HUES6 (cell line): ENCODE measurements at regions not wholly inside any gene's neighbourhood (a gene's known extent, or its start where the extent isn't known, plus 50 kb on each side); places are given as distances from the start of the nearest gene placed in this dataset.

Experiments
- H3K27ac ChIP-seq: 2 replicates; pipeline ENCODE4 v1.7.0; 2013; ENCODE audit warnings: low read depth, mild to moderate bottlenecking, low read length, inconsistent platforms
- H3K27me3 ChIP-seq: 2 replicates; pipeline ENCODE4 v1.6.1; 2013; ENCODE audit warnings: low read length; ENCODE audit not compliant: control insufficient read depth, insufficient read depth
- H3K36me3 ChIP-seq: 2 replicates; pipeline ENCODE4 v1.6.1; 2013; ENCODE audit warnings: low read length; ENCODE audit not compliant: control insufficient read depth, insufficient read depth
- H3K4me1 ChIP-seq: 2 replicates; pipeline ENCODE4 v1.6.1; 2013; ENCODE audit warnings: low read length; ENCODE audit not compliant: control insufficient read depth, insufficient read depth
- H3K4me3 ChIP-seq: 2 replicates; pipeline ENCODE4 v1.5.1; 2013; ENCODE audit warnings: low read depth, low read length
- H3K9ac ChIP-seq: one replicate; pipeline ENCODE4 v1.6.1; 2013; ENCODE audit warnings: mild to moderate bottlenecking, low read length
- H3K9me3 ChIP-seq: 2 replicates; pipeline ENCODE4 v1.6.1; 2013; ENCODE audit warnings: low read depth, low read length; ENCODE audit not compliant: control insufficient read depth, insufficient read depth

- H3K27ac ChIP-seq, result no peak overlapping the region
- no peaks in the 10 kb centered on the region for H3K9me3 ChIP-seq
- H3K4me3 ChIP-seq, result no peak overlapping the region
- no peak overlapping the region for H3K9ac ChIP-seq
- H3K36me3 ChIP-seq, result no peaks in the 10 kb centered on the region
- H3K27me3 ChIP-seq, result no peaks in the 10 kb centered on the region
- H3K4me1 ChIP-seq, result no peaks in the 10 kb centered on the region
Observed at GRCh38 chr2:122634256-122634655, 878.8 kb downstream of the TSN start.

GRCh38 chr2:122634920-122635319 is 879.5 kb downstream of the TSN start:
- no peaks in the 10 kb centered on the region for H3K36me3 ChIP-seq
- no peak overlapping the region for H3K27ac ChIP-seq
- H3K27me3 ChIP-seq, result no peaks in the 10 kb centered on the region
- no peak overlapping the region for H3K9ac ChIP-seq
- no peak overlapping the region for H3K4me3 ChIP-seq
- H3K9me3 ChIP-seq, result no peaks in the 10 kb centered on the region
- no peaks in the 10 kb centered on the region for H3K4me1 ChIP-seq

GRCh38 chr2:122635686-122636085 is 880.2 kb downstream of the TSN start:
- Histone ChIP-seq H3K4me1 (no peaks in the 10 kb centered on the region), H3K36me3 (no peaks in the 10 kb centered on the region), H3K9me3 (no peaks in the 10 kb centered on the region), H3K27me3 (no peaks in the 10 kb centered on the region), H3K27ac (no peak overlapping the region), H3K9ac (no peak overlapping the region), H3K4me3 (no peak overlapping the region)

- no peaks in the 10 kb centered on the region for H3K9me3 ChIP-seq
- no peaks in the 10 kb centered on the region for H3K27me3 ChIP-seq
- H3K4me3 ChIP-seq, result no peak overlapping the region
- no peaks in the 10 kb centered on the region for H3K36me3 ChIP-seq
- no peaks in the 10 kb centered on the region for H3K4me1 ChIP-seq
- no peak overlapping the region for H3K27ac ChIP-seq
- no peak overlapping the region for H3K9ac ChIP-seq
Observed at GRCh38 chr2:122636097-122636496, 880.6 kb downstream of the TSN start.

GRCh38 chr2:122639176-122639575 is 883.7 kb downstream of the TSN start:
- Histone ChIP-seq H3K9me3 (no peaks in the 10 kb centered on the region), H3K4me3 (no peak overlapping the region), H3K27me3 (no peaks in the 10 kb centered on the region), H3K27ac (no peak overlapping the region), H3K4me1 (no peaks in the 10 kb centered on the region), H3K9ac (no peak overlapping the region), H3K36me3 (no peaks in the 10 kb centered on the region)

- Histone ChIP-seq H3K9me3 (no peaks in the 10 kb centered on the region), H3K9ac (no peak overlapping the region), H3K27ac (no peak overlapping the region)
Observed at GRCh38 chr2:122639711-122640110, 884.3 kb downstream of the TSN start.

GRCh38 chr2:122643725-122644329 is 888.4 kb downstream of the TSN start:
- no peaks in the 10 kb centered on the region for H3K36me3 ChIP-seq
- no peak overlapping the region for H3K9ac ChIP-seq
- H3K27ac ChIP-seq, result no peak overlapping the region
- no peak overlapping the region for H3K4me3 ChIP-seq
- no peaks in the 10 kb centered on the region for H3K4me1 ChIP-seq
- no peaks in the 10 kb centered on the region for H3K9me3 ChIP-seq
- no peaks in the 10 kb centered on the region for H3K27me3 ChIP-seq

More at GRCh38 chr2:122639711-122640110, 884.3 kb downstream of the TSN start:
- H3K27me3 ChIP-seq, result no peaks in the 10 kb centered on the region
- H3K4me1 ChIP-seq, result no peaks in the 10 kb centered on the region
- no peak overlapping the region for H3K4me3 ChIP-seq
- H3K36me3 ChIP-seq, result no peaks in the 10 kb centered on the region

GRCh38 chr2:122651236-122651635 is 895.8 kb downstream of the TSN start:
- H3K36me3 ChIP-seq, result no peaks in the 10 kb centered on the region
- H3K27ac ChIP-seq, result no peak overlapping the region
- no peaks in the 10 kb centered on the region for H3K9me3 ChIP-seq
- H3K4me3 ChIP-seq, result no peak overlapping the region
- no peaks in the 10 kb centered on the region for H3K27me3 ChIP-seq
- no peak overlapping the region for H3K9ac ChIP-seq
- peaks cover 15% of the 10 kb centered on the region for H3K4me1 ChIP-seq

GRCh38 chr2:122651780-122652179 is 896.3 kb downstream of the TSN start:
- H3K27me3 ChIP-seq, result no peaks in the 10 kb centered on the region
- no peak overlapping the region for H3K4me3 ChIP-seq
- H3K9me3 ChIP-seq, result no peaks in the 10 kb centered on the region
- no peaks in the 10 kb centered on the region for H3K36me3 ChIP-seq
- no peak overlapping the region for H3K9ac ChIP-seq
- H3K27ac ChIP-seq, result no peak overlapping the region
- peaks cover 19% of the 10 kb centered on the region for H3K4me1 ChIP-seq

GRCh38 chr2:122652670-122653069 is 897.2 kb downstream of the TSN start:
- Histone ChIP-seq H3K36me3 (no peaks in the 10 kb centered on the region), H3K9ac (no peak overlapping the region), H3K4me1 (peaks cover 19% of the 10 kb centered on the region), H3K27me3 (no peaks in the 10 kb centered on the region), H3K27ac (no peak overlapping the region), H3K9me3 (no peaks in the 10 kb centered on the region), H3K4me3 (no peak overlapping the region)

- Histone ChIP-seq H3K4me3 (no peak overlapping the region), H3K9me3 (no peaks in the 10 kb centered on the region), H3K9ac (no peak overlapping the region), H3K27ac (no peak overlapping the region), H3K4me1 (peaks cover 34% of the 10 kb centered on the region), H3K36me3 (no peaks in the 10 kb centered on the region), H3K27me3 (peaks cover 19% of the 10 kb centered on the region; the same call in 1 of the 2 replicates)
Observed at GRCh38 chr2:122656403-122656802, 901.0 kb downstream of the TSN start.
